Gastroesophageal sphincter (tissue), 3 donors: ENCODE measurements at regions not wholly inside any gene's neighbourhood (a gene's known extent, or its start where the extent isn't known, plus 50 kb on each side); places are given as distances from the start of the nearest gene placed in this dataset.

ENCODE experiments used
- CTCF ChIP-seq, 4 experiments: fragments of 200-600 bp in 2 of 4; fragments of 450-650 bp in 2 of 4; sonication (generic) in 1 of 4; IDR thresholded peaks; one replicate each; pipeline ENCODE4 v1.5.1; 2017 to 2019; ENCODE audit warnings: antibody characterized with exemption in 4 of 4, mild to moderate bottlenecking in 2 of 4, moderate library complexity in 2 of 4
- EP300 ChIP-seq: sonication (generic); formaldehyde crosslinking; IDR thresholded peaks from one replicate; pipeline ENCODE4 v1.6.1; 2017; ENCODE audit warnings: antibody characterized with exemption, mild to moderate bottlenecking
- POLR2A ChIP-seq, 2 donors: fragments of 450-650 bp; IDR thresholded peaks; one replicate each; pipeline ENCODE4 v1.6.1; 2017; ENCODE audit warnings: antibody characterized with exemption in 2 of 2, mild to moderate bottlenecking in 2 of 2, moderate library complexity in 1 of 2
- POLR2AphosphoS5 ChIP-seq: sonication (generic); formaldehyde crosslinking; IDR thresholded peaks from one replicate; pipeline ENCODE4 v1.6.1; 2017; ENCODE audit warnings: antibody characterized with exemption

- no peak for TF ChIP-seq POLR2A (IDR thresholded peaks at IDR 0.05)
- TF ChIP-seq CTCF (IDR thresholded peaks at IDR 0.05), result no peak
- TF ChIP-seq EP300, result no peak
- no peak for TF ChIP-seq POLR2AphosphoS5
Observed at GRCh38 chr3:168431491-168431890, 335.8 kb upstream of the GOLIM4 start.
